GM23338 (cell line): ENCODE measurements at regions not wholly inside any gene's neighbourhood (a gene's known extent, or its start where the extent isn't known, plus 50 kb on each side); places are given as distances from the start of the nearest gene placed in this dataset.
A peak's percentile ranks its signal among the peaks of the same experiment; 100 is the strongest.

Source experiments
- ATAC-seq: fragments of 200-7000 bp; cut with Tn5 transposase; 3 replicates; pipeline ENCODE4 v1.9.1; 2020
- DNase-seq: peaks from one replicate; pipeline ENCODE4 v3.0.0-alpha.2; 2015; ENCODE audit warnings: low spot score
- H2AFZ ChIP-seq: fragments of 200-600 bp; sonication (generic); 2 replicates; pipeline ENCODE4 v1.8.0; 2016; ENCODE audit warnings: antibody characterized with exemption, mild to moderate bottlenecking, moderate library complexity
- H3F3A ChIP-seq: fragments of 200-600 bp; sonication (generic); replicated peaks from 2 replicates; pipeline ENCODE4 v1.8.0; 2017; ENCODE audit warnings: antibody characterized with exemption, mixed run types, low read depth
- H3K27ac ChIP-seq: fragments of 200-600 bp; sonication (generic); 2 replicates; pipeline ENCODE4 v1.6.1; 2016; ENCODE audit warnings: low read depth
- H3K27me3 ChIP-seq: fragments of 200-600 bp; sonication (generic); 2 replicates; pipeline ENCODE4 v1.8.0; 2016; ENCODE audit warnings: mild to moderate bottlenecking, mixed run types, moderate library complexity; ENCODE audit not compliant: insufficient read depth
- H3K36me3 ChIP-seq: fragments of 200-600 bp; sonication (generic); 2 replicates; pipeline ENCODE4 v1.8.0; 2016; ENCODE audit warnings: mild to moderate bottlenecking; ENCODE audit not compliant: insufficient read depth
- H3K4me1 ChIP-seq: fragments of 200-600 bp; sonication (generic); 2 replicates; pipeline ENCODE4 v1.8.0; 2016; ENCODE audit warnings: mild to moderate bottlenecking, moderate library complexity; ENCODE audit not compliant: insufficient read depth
- H3K4me2 ChIP-seq: fragments of 200-600 bp; sonication (generic); 2 replicates; pipeline ENCODE4 v1.7.1; 2017; ENCODE audit warnings: mixed run types
- H3K4me3 ChIP-seq: fragments of 200-600 bp; sonication (generic); 2 replicates; pipeline ENCODE4 v1.6.1; 2016; ENCODE audit warnings: mixed run types
- H3K79me2 ChIP-seq: fragments of 200-600 bp; sonication (generic); replicated peaks from 2 replicates; pipeline ENCODE4 v1.8.0; 2017; ENCODE audit warnings: mild to moderate bottlenecking; ENCODE audit not compliant: insufficient read depth
- H3K9me2 ChIP-seq: fragments of 200-600 bp; sonication (generic); 2 replicates; pipeline ENCODE4 v1.8.0; 2017; ENCODE audit not compliant: insufficient read depth
- H4K20me1 ChIP-seq: fragments of 200-600 bp; sonication (generic); replicated peaks from 2 replicates; pipeline ENCODE4 v1.8.0; 2017; ENCODE audit warnings: mild to moderate bottlenecking; ENCODE audit not compliant: insufficient read depth
- H3K27ac Mint-ChIP-seq: 2 replicates; pipeline ENCODE4 v1.8.0; 2020; ENCODE audit warnings: inconsistent platforms, mild to moderate bottlenecking, moderate library complexity, mixed read lengths
- H3K27me3 Mint-ChIP-seq: 3 replicates; pipeline ENCODE4 v1.8.0; 2022; ENCODE audit warnings: low read depth, mild to moderate bottlenecking, moderate library complexity, mixed read lengths, inconsistent platforms; ENCODE audit not compliant: insufficient read depth, poor library complexity
- H3K36me3 Mint-ChIP-seq: 3 replicates; pipeline ENCODE4 v1.8.0; 2021; ENCODE audit warnings: low read depth, mild to moderate bottlenecking, inconsistent platforms, moderate library complexity, mixed read lengths
- H3K4me1 Mint-ChIP-seq: 3 replicates; pipeline ENCODE4 v1.8.0; 2020; ENCODE audit warnings: mild to moderate bottlenecking, inconsistent platforms, mixed read lengths
- H3K4me3 Mint-ChIP-seq: 3 replicates; pipeline ENCODE4 v1.8.0; 2021; ENCODE audit warnings: moderate library complexity, mild to moderate bottlenecking, inconsistent platforms, mixed read lengths
- H3K9me3 Mint-ChIP-seq: 3 replicates; pipeline ENCODE4 v1.8.0; 2020; ENCODE audit warnings: moderate library complexity, mild to moderate bottlenecking, inconsistent platforms, mixed read lengths
- CREB1 ChIP-seq: fragments of 250-450 bp; sonication (Bioruptor Pico); IDR thresholded peaks from 2 replicates; pipeline ENCODE4 v1.5.0; 2020; ENCODE audit warnings: low read depth, mild to moderate bottlenecking, moderate library complexity
- CTCF ChIP-seq, 2 experiments: fragments of 200-600 bp in 1 of 2; sonication (generic) in 1 of 2; conservative IDR thresholded peaks; 2 replicates each; pipeline versions ENCODE4 v1.5.1 to v1.6.1; 2016 to 2017; ENCODE audit warnings: antibody characterized with exemption in 2 of 2, low read depth in 2 of 2, mild to moderate bottlenecking in 2 of 2, moderate library complexity in 1 of 2
- ETS1 ChIP-seq: IDR thresholded peaks from 2 replicates; pipeline ENCODE4 v1.6.1; 2016; ENCODE audit warnings: antibody characterized with exemption
- EZH2 ChIP-seq: fragments of 200-600 bp; sonication (generic); IDR thresholded peaks from one replicate; pipeline ENCODE4 v1.8.0; 2017; ENCODE audit warnings: antibody characterized with exemption, mild to moderate bottlenecking, low read depth; ENCODE audit not compliant: unreplicated experiment
- EZH2phosphoT487 ChIP-seq: fragments of 200-600 bp; sonication (generic); IDR thresholded peaks from one replicate; pipeline ENCODE4 v1.8.1; 2018; ENCODE audit warnings: antibody characterized with exemption; ENCODE audit not compliant: unreplicated experiment
- JUNB ChIP-seq: IDR thresholded peaks from one replicate; pipeline ENCODE4 v1.6.1; 2016; ENCODE audit warnings: antibody characterized with exemption; ENCODE audit not compliant: unreplicated experiment
- NANOG ChIP-seq: IDR thresholded peaks from 2 replicates; pipeline ENCODE4 v1.6.1; 2016; ENCODE audit warnings: antibody characterized with exemption, borderline replicate concordance
- POLR2AphosphoS5 ChIP-seq: IDR thresholded peaks from 2 replicates; pipeline ENCODE4 v1.6.1; 2016; ENCODE audit warnings: antibody characterized with exemption, low read depth
- REST ChIP-seq: IDR thresholded peaks from one replicate; pipeline ENCODE4 v1.6.1; 2018; ENCODE audit warnings: antibody characterized with exemption; ENCODE audit not compliant: unreplicated experiment
- STAT1 ChIP-seq: IDR thresholded peaks from one replicate; pipeline ENCODE4 v1.6.1; 2016; ENCODE audit warnings: antibody characterized with exemption; ENCODE audit not compliant: unreplicated experiment
- ZNF114 ChIP-seq: fragments of 250-450 bp; sonication (Bioruptor Pico); IDR thresholded peaks from 2 replicates; pipeline ENCODE4 v1.5.0; 2020; ENCODE audit warnings: mild to moderate bottlenecking, moderate library complexity
- ZNF331 ChIP-seq: fragments of 250-450 bp; sonication (Bioruptor Pico); IDR thresholded peaks from 2 replicates; pipeline ENCODE4 v1.5.0; 2020; ENCODE audit warnings: low read depth, mild to moderate bottlenecking, moderate library complexity

- Mint-ChIP-seq H3K36me3 (no peaks in the 10 kb centered on the region), H3K27me3 (peaks cover 5% of the 10 kb centered on the region), H3K4me1 (peaks cover 36% of the 10 kb centered on the region), H3K4me3 (no peak overlapping the region), H3K27ac (no peak overlapping the region), H3K9me3 (no peaks in the 10 kb centered on the region)
- Histone ChIP-seq H3K27me3 (no peaks in the 10 kb centered on the region), H2AFZ (no peak overlapping the region), H3F3A (no peaks in the 10 kb centered on the region; the same call in 1 of the 2 replicates), H3K9me2 (peaks cover 4% of the 10 kb centered on the region; the same call in 1 of the 2 replicates), H4K20me1 (no peaks in the 10 kb centered on the region), H3K4me2 (no peak overlapping the region), H3K36me3 (no peaks in the 10 kb centered on the region), H3K4me1 (peaks cover 37% of the 10 kb centered on the region), H3K27ac (no peak overlapping the region), H3K4me3 (no peak overlapping the region), H3K79me2 (no peaks in the 10 kb centered on the region)
- DNase-seq (peak; percentile 53), ATAC-seq (peak; percentile 58)
- TF ChIP-seq REST (no peak), STAT1 (no peak), CTCF (conservative IDR thresholded peaks at IDR 0.05; ENCODE audit: low read depth in 2 of 2) (peak; percentile 39 to 59)
Measured at GRCh38 chr16:16871196-16871595, 492.3 kb downstream of the NPIPA7 start.

GRCh38 chr16:16877061-16877460, 498.1 kb downstream of the NPIPA7 start:
- H3K36me3 ChIP-seq: no peaks in the 10 kb centered on the region
- H3K4me1 Mint-ChIP-seq: peaks cover 39% of the 10 kb centered on the region
- peaks cover 36% of the 10 kb centered on the region for H3K4me1 ChIP-seq
- H4K20me1 ChIP-seq: no peaks in the 10 kb centered on the region
- peaks cover 7% of the 10 kb centered on the region for H3K27me3 Mint-ChIP-seq
- no peaks in the 10 kb centered on the region for H3K79me2 ChIP-seq
- H3K27ac ChIP-seq: no peak overlapping the region
- no peaks in the 10 kb centered on the region for H3K27me3 ChIP-seq
- DNase-seq (no peak), ATAC-seq (no peak)
- H3K4me2 ChIP-seq: no peak overlapping the region
- no peak overlapping the region for H3K4me3 ChIP-seq
- H3K9me3 Mint-ChIP-seq: no peaks in the 10 kb centered on the region
- H3K27ac Mint-ChIP-seq: no peak overlapping the region
- H3K4me3 Mint-ChIP-seq: no peak overlapping the region
- H3K36me3 Mint-ChIP-seq: no peaks in the 10 kb centered on the region
- H3K9me2 ChIP-seq: peaks cover 4% of the 10 kb centered on the region; the same call in 1 of the 2 replicates
- no peak overlapping the region; the same call in 1 of the 2 replicates for H2AFZ ChIP-seq
- no peaks in the 10 kb centered on the region for H3F3A ChIP-seq
- no peak for TF ChIP-seq STAT1
- no peak for TF ChIP-seq ZNF114 (CRISPR knock-in tag)
- no peak for TF ChIP-seq ZNF331 (CRISPR knock-in tag)
- TF ChIP-seq JUNB: no peak
- no peak for TF ChIP-seq CTCF (conservative IDR thresholded peaks at IDR 0.05; ENCODE audit: low read depth in 2 of 2)
- no peak for TF ChIP-seq NANOG
- no peak for TF ChIP-seq EZH2
- TF ChIP-seq CREB1: no peak
- no peak for TF ChIP-seq REST
- no peak for TF ChIP-seq ETS1
- TF ChIP-seq POLR2AphosphoS5: no peak
- no peak for TF ChIP-seq EZH2phosphoT487
